GM19238 (cell line): ENCODE measurements at regions not wholly inside any gene's neighbourhood (a gene's known extent, or its start where the extent isn't known, plus 50 kb on each side); places are given as distances from the start of the nearest gene placed in this dataset.
"Not testable (repeated sequence)": the region's sequence is repeated elsewhere in the genome, so short reads cannot be mapped to it uniquely, and the experiment has no call there.

Experiments
- DNase-seq: peaks from one replicate; pipeline ENCODE4 v3.0.0; 2011; ENCODE audit warnings: low spot score; ENCODE audit not compliant: insufficient read length

GRCh38 chr16:10312784-10313724 lies 72.8 kb upstream of the ATF7IP2 start:
- DNase-seq: no peak

GRCh38 chr16:10314317-10314716 lies 71.5 kb upstream of the ATF7IP2 start:
- DNase-seq: no peak

- no peak for DNase-seq
These were observed 71.0 kb upstream of the ATF7IP2 start for GRCh38 chr16:10314811-10315210.

GRCh38 chr16:10317425-10318001 lies 68.3 kb upstream of the ATF7IP2 start:
- no peak for DNase-seq

- no peak for DNase-seq
These were observed 66.9 kb upstream of the ATF7IP2 start for GRCh38 chr16:10318798-10319500.

- no peak for DNase-seq
These were observed 64.2 kb upstream of the ATF7IP2 start for GRCh38 chr16:10321407-10322387.

GRCh38 chr16:10322723-10323527 lies 62.9 kb upstream of the ATF7IP2 start:
- DNase-seq: no peak

- no peak for DNase-seq
These were observed 62.4 kb upstream of the ATF7IP2 start for GRCh38 chr16:10323528-10323869.

- DNase-seq: no peak
These were observed 61.7 kb upstream of the ATF7IP2 start for GRCh38 chr16:10324210-10324609.

- no peak for DNase-seq
These were observed 59.9 kb upstream of the ATF7IP2 start for GRCh38 chr16:10325783-10326543.

GRCh38 chr16:10326647-10327046 lies 59.2 kb upstream of the ATF7IP2 start:
- no peak for DNase-seq

- not testable (repeated sequence) for DNase-seq
These were observed 57.6 kb upstream of the ATF7IP2 start for GRCh38 chr16:10328291-10328690.

- no peak for DNase-seq
These were observed 53.6 kb upstream of the ATF7IP2 start for GRCh38 chr16:10332241-10332640.

- no peak for DNase-seq
These were observed 53.1 kb upstream of the ATF7IP2 start for GRCh38 chr16:10332775-10333174.

GRCh38 chr16:10333321-10334032 lies 52.4 kb upstream of the ATF7IP2 start:
- no peak for DNase-seq

GRCh38 chr16:10335681-10336080 lies 50.2 kb upstream of the ATF7IP2 start:
- no peak for DNase-seq
